NCI-H2196 treated with DMSO at 0.1 percent for 48 hours (cell line): ENCODE measurements at regions not wholly inside any gene's neighbourhood (a gene's known extent, or its start where the extent isn't known, plus 50 kb on each side); places are given as distances from the start of the nearest gene placed in this dataset.
"Not testable (repeated sequence)": the region's sequence is repeated elsewhere in the genome, so short reads cannot be mapped to it uniquely, and the experiment has no call there.

ENCODE experiments used
- DNase-seq: peaks from one replicate; lab custom pipeline; 2025; ENCODE audit not compliant: unreplicated experiment; lab: John Stamatoyannopoulos, UW

GRCh38 chr15:89024418-89024817, 63.8 kb upstream of the ABHD2 start:
- no peak for DNase-seq

GRCh38 chr15:89026167-89026566, 62.1 kb upstream of the ABHD2 start:
- DNase-seq, result no peak

GRCh38 chr15:89028036-89028435, 60.2 kb upstream of the ABHD2 start:
- no peak for DNase-seq

DNA sequence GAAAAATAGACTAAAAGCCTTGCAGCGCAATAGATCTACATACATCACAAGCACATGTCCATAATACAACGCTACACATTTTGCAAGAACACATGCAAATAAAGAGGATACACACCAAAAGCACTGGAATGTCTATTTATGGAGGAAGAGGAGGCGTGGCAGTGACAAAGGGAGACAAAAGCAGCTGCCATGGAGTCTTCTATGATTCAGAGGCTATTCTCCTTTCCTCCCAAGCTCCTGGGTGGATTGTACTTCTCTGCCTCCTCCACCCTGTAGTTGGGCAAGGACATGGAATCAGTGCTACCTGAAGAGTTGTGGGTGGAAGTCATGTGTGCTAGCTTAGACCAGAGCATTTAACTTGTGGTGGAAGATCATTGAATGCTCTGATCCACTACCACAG, 57.9 kb upstream of the ABHD2 start:
- DNase-seq, result no peak

- not testable (repeated sequence) for DNase-seq
These were observed 56.5 kb upstream of the ABHD2 start for GRCh38 chr15:89031637-89032285.

- no peak for DNase-seq
These were observed 54.0 kb upstream of the ABHD2 start for GRCh38 chr15:89034305-89034704.

DNA sequence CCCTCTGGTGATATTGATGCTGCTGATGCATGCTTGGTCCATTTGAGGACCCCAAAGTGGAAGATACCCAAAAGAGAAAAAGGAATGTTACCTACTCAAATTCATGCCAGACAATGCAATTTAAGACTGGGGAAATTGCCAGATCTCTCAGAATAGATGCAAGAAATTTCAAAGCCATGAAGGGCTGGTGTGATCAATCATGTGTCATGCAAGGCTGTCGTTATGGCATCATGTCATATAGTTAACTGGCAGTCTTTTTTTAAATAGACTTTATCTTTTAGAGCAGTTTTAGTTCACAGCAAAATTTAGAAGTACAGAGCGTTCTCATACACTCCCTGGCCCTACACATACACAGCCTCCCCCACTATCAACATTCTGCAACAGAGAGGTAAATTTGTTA, 53.1 kb upstream of the ABHD2 start:
- no peak for DNase-seq

- no peak for DNase-seq
These were observed 52.6 kb upstream of the ABHD2 start for GRCh38 chr15:89035658-89036057.

GRCh38 chr15:89038146-89038545, 50.1 kb upstream of the ABHD2 start:
- no peak for DNase-seq
